HG02885 (cell line): ENCODE measurements at regions not wholly inside any gene's neighbourhood (a gene's known extent, or its start where the extent isn't known, plus 50 kb on each side); places are given as distances from the start of the nearest gene placed in this dataset.
"Not testable (repeated sequence)": the region's sequence is repeated elsewhere in the genome, so short reads cannot be mapped to it uniquely, and the experiment has no call there.

ENCODE experiments used
- ATAC-seq: cut with Tn5 transposase; IDR thresholded peaks from one replicate; pipeline ENCODE4 v1.9.1; 2021; ENCODE audit warnings: mild to moderate bottlenecking; ENCODE audit not compliant: unreplicated experiment, poor library complexity

GRCh38 chr14:71539650-71540285, 392.5 kb upstream of the RGS6 start:
- ATAC-seq: no peak

- ATAC-seq: no peak
Observed at GRCh38 chr14:71541271-71541670, 391.0 kb upstream of the RGS6 start.

GRCh38 chr14:71541973-71542690, 390.1 kb upstream of the RGS6 start:
- ATAC-seq: no peak

- ATAC-seq: no peak
Observed at GRCh38 chr14:71549421-71550050, 382.7 kb upstream of the RGS6 start.

GRCh38 chr14:71550367-71550766, 381.9 kb upstream of the RGS6 start:
- no peak for ATAC-seq

- ATAC-seq: no peak
Observed at GRCh38 chr14:71551291-71551950, 380.8 kb upstream of the RGS6 start.

- ATAC-seq: no peak
Observed at GRCh38 chr14:71552809-71553208, 379.4 kb upstream of the RGS6 start.

- no peak for ATAC-seq
Observed at GRCh38 chr14:71553779-71554178, 378.4 kb upstream of the RGS6 start.

- peak; percentile 43 for ATAC-seq
Observed at GRCh38 chr14:71554323-71554722, 377.9 kb upstream of the RGS6 start.

- ATAC-seq: peak; percentile 32
Observed at GRCh38 chr14:71554959-71555612, 377.1 kb upstream of the RGS6 start.

GRCh38 chr14:71555654-71556559, 376.3 kb upstream of the RGS6 start:
- ATAC-seq: peak; percentile 91

- no peak for ATAC-seq
Observed at GRCh38 chr14:71556730-71557129, 375.5 kb upstream of the RGS6 start.

- ATAC-seq: no peak
Observed at GRCh38 chr14:71557351-71557750, 374.9 kb upstream of the RGS6 start.

GRCh38 chr14:71558943-71559342, 373.3 kb upstream of the RGS6 start:
- ATAC-seq: not testable (repeated sequence)

- no peak for ATAC-seq
Observed at GRCh38 chr14:71560751-71561150, 371.5 kb upstream of the RGS6 start.

GRCh38 chr14:71563492-71564153, 368.6 kb upstream of the RGS6 start:
- no peak for ATAC-seq

- peak; percentile 59 for ATAC-seq
Observed at GRCh38 chr14:71566276-71566675, 366.0 kb upstream of the RGS6 start.

GRCh38 chr14:71567499-71568133, 364.6 kb upstream of the RGS6 start:
- ATAC-seq: not testable (repeated sequence)

GRCh38 chr14:71574976-71575375, 357.3 kb upstream of the RGS6 start:
- no peak for ATAC-seq
